CD14-positive monocyte (primary cell): ENCODE measurements at regions not wholly inside any gene's neighbourhood (a gene's known extent, or its start where the extent isn't known, plus 50 kb on each side); places are given as distances from the start of the nearest gene placed in this dataset.

Source experiments
- DNase-seq, 3 donors: peaks; one replicate each; pipeline ENCODE4 v3.0.0-alpha.2; 2011 to 2022
- H2AFZ ChIP-seq: 2 replicates; pipeline ENCODE4 v1.6.0; 2012; ENCODE audit warnings: mild to moderate bottlenecking, low read depth, low read length, inconsistent platforms; ENCODE audit not compliant: insufficient read depth, poor library complexity, severe bottlenecking
- H3K27ac ChIP-seq, 2 donors: 1 replicate in 1 of 2; 2 replicates in 1 of 2; pipeline ENCODE4 v1.5.1; 2012 to 2013; ENCODE audit warnings: low read length in 2 of 2, control low read depth in 1 of 2, inconsistent platforms in 1 of 2, low read depth in 1 of 2, mild to moderate bottlenecking in 1 of 2
- H3K27me3 ChIP-seq, 2 donors: one replicate each; pipeline versions ENCODE4 v1.6.0 to v1.6.1; 2011 to 2013; ENCODE audit warnings: low read length in 2 of 2; ENCODE audit not compliant: control insufficient read depth in 2 of 2, insufficient read depth in 2 of 2
- H3K36me3 ChIP-seq, 2 donors: replicated peaks in 1 of 2; 1 replicate in 1 of 2; 2 replicates in 1 of 2; pipeline versions ENCODE4 v1.5.1 to v1.6.1; 2012 to 2013; ENCODE audit warnings: low read length in 2 of 2, control low read depth in 1 of 2, inconsistent platforms in 1 of 2, mild to moderate bottlenecking in 1 of 2; ENCODE audit not compliant: insufficient read depth in 2 of 2, control insufficient read depth in 1 of 2
- H3K4me1 ChIP-seq, 2 donors: 1 replicate in 1 of 2; 2 replicates in 1 of 2; pipeline versions ENCODE4 v1.5.1 to v1.6.1; 2012 to 2013; ENCODE audit warnings: low read length in 2 of 2, control low read depth in 1 of 2, inconsistent platforms in 1 of 2, mild to moderate bottlenecking in 1 of 2, moderate library complexity in 1 of 2; ENCODE audit not compliant: insufficient read depth in 2 of 2, control insufficient read depth in 1 of 2
- H3K4me2 ChIP-seq: replicated peaks from 2 replicates; pipeline ENCODE3; 2012; ENCODE audit warnings: low read length, moderate library complexity, mild to moderate bottlenecking; ENCODE audit not compliant: poor library complexity, severe bottlenecking; ENCODE audit errors: extremely low read depth
- H3K4me3 ChIP-seq, 3 experiments: fragments of 200-600 bp in 1 of 3; sonication (generic) in 1 of 3; replicated peaks in 1 of 3; 1 replicate in 2 of 3; 2 replicates in 1 of 3; pipeline ENCODE4 v1.5.1; 2011 to 2013; ENCODE audit warnings: low read length in 3 of 3, mild to moderate bottlenecking in 3 of 3, control low read depth in 2 of 3, low read depth in 2 of 3, inconsistent platforms in 1 of 3, moderate library complexity in 1 of 3
- H3K79me2 ChIP-seq: 2 replicates; pipeline ENCODE4 v1.6.0; 2012; ENCODE audit warnings: mild to moderate bottlenecking, control low read depth, inconsistent platforms, low read length, moderate library complexity; ENCODE audit not compliant: insufficient read depth
- H3K9ac ChIP-seq: 2 replicates; pipeline ENCODE4 v1.6.0; 2017; ENCODE audit warnings: low read length, mild to moderate bottlenecking; ENCODE audit not compliant: insufficient read depth, poor library complexity, severe bottlenecking
- H3K9me3 ChIP-seq, 2 donors: replicated peaks in 1 of 2; 1 replicate in 1 of 2; 2 replicates in 1 of 2; pipeline versions ENCODE4 v1.5.1 to v1.6.1; 2012 to 2013; ENCODE audit warnings: low read length in 2 of 2, control low read depth in 1 of 2; ENCODE audit not compliant: control insufficient read depth in 1 of 2, insufficient read depth in 1 of 2
- H4K20me1 ChIP-seq: 2 replicates; pipeline ENCODE4 v1.6.0; 2012; ENCODE audit warnings: mild to moderate bottlenecking, low read length, control low read depth, moderate library complexity; ENCODE audit not compliant: insufficient read depth
- H3K27ac Mint-ChIP-seq, 7 donors: one replicate each; pipeline ENCODE4 v1.8.0; 2020; ENCODE audit warnings: mild to moderate bottlenecking in 7 of 7, mixed read lengths in 7 of 7, moderate library complexity in 6 of 7, inconsistent platforms in 2 of 7
- H3K27me3 Mint-ChIP-seq, 3 donors: one replicate each; pipeline ENCODE4 v1.8.0; 2021 to 2022; ENCODE audit warnings: low read depth in 3 of 3, mild to moderate bottlenecking in 3 of 3, mixed read lengths in 3 of 3, moderate library complexity in 3 of 3, inconsistent platforms in 1 of 3
- H3K36me3 Mint-ChIP-seq, 2 donors: one replicate each; pipeline ENCODE4 v1.8.0; 2020; ENCODE audit warnings: mixed read lengths in 2 of 2, inconsistent platforms in 1 of 2, mild to moderate bottlenecking in 1 of 2
- H3K4me1 Mint-ChIP-seq: one replicate; pipeline ENCODE4 v1.8.0; 2020; ENCODE audit warnings: mild to moderate bottlenecking, mixed read lengths
- H3K4me3 Mint-ChIP-seq, 2 donors: one replicate each; pipeline ENCODE4 v1.8.0; 2020; ENCODE audit warnings: mild to moderate bottlenecking in 2 of 2, mixed read lengths in 2 of 2, moderate library complexity in 1 of 2
- H3K9me3 Mint-ChIP-seq, 7 donors: one replicate each; pipeline ENCODE4 v1.8.0; 2020 to 2022; ENCODE audit warnings: mixed read lengths in 7 of 7, mild to moderate bottlenecking in 6 of 7, moderate library complexity in 6 of 7, inconsistent platforms in 2 of 7
- WGBS: methylation state at CpG from one replicate; pipeline ENCODE4 v1.1.5; 2013; ENCODE audit warnings: missing lambda C conversion rate; ENCODE audit not compliant: insufficient coverage; 5-methylcytosine and 5-hydroxymethylcytosine counted together
- intact Hi-C, 2 donors: fragments of 100-400 bp; cut with micrococcal nuclease; formaldehyde crosslinking; loops; one replicate each; pipeline versions ENCODE4 v1.15.0 to v1.15.1; 2023
- TF ChIP-seq, protein P1 (sequence below): fragments of 200-600 bp; IDR thresholded peaks from one replicate; pipeline ENCODE4 v1.8.0; 2022; ENCODE audit warnings: antibody characterized with exemption, mild to moderate bottlenecking

GRCh38 chr6:139546106-139546472 lies 171.6 kb upstream of the CITED2 start:
- H2AFZ ChIP-seq: no peak overlapping the region
- DNase-seq: no peak
- H3K27ac ChIP-seq: no peak overlapping the region
- WGBS: no CpG with 5 or more reads among the region's 2 CpGs
- TF ChIP-seq, protein P1, sequence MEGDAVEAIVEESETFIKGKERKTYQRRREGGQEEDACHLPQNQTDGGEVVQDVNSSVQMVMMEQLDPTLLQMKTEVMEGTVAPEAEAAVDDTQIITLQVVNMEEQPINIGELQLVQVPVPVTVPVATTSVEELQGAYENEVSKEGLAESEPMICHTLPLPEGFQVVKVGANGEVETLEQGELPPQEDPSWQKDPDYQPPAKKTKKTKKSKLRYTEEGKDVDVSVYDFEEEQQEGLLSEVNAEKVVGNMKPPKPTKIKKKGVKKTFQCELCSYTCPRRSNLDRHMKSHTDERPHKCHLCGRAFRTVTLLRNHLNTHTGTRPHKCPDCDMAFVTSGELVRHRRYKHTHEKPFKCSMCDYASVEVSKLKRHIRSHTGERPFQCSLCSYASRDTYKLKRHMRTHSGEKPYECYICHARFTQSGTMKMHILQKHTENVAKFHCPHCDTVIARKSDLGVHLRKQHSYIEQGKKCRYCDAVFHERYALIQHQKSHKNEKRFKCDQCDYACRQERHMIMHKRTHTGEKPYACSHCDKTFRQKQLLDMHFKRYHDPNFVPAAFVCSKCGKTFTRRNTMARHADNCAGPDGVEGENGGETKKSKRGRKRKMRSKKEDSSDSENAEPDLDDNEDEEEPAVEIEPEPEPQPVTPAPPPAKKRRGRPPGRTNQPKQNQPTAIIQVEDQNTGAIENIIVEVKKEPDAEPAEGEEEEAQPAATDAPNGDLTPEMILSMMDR: no peak
- intact Hi-C loops: no loop called here
- no peak overlapping the region for H3K4me2 ChIP-seq
- Mint-ChIP-seq H3K4me1 (peaks cover 18% of the 10 kb centered on the region), H3K9me3 (peaks cover 0 to 2% (median 0%) of the 10 kb centered on the region in 7 donors), H3K36me3 (no peaks in the 10 kb centered on the region), H3K4me3 (no peak overlapping the region), H3K27me3 (no peaks in the 10 kb centered on the region), H3K27ac (no peak overlapping the region)
- H3K4me1 ChIP-seq: peaks cover 12 to 14% of the 10 kb centered on the region in 2 donors
- no peaks in the 10 kb centered on the region for H3K79me2 ChIP-seq
- no peak overlapping the region for H3K4me3 ChIP-seq
- H3K27me3 ChIP-seq: no peaks in the 10 kb centered on the region
- no peak overlapping the region for H3K9ac ChIP-seq
- H3K36me3 ChIP-seq: no peaks in the 10 kb centered on the region
- H3K9me3 ChIP-seq: no peaks in the 10 kb centered on the region
- no peaks in the 10 kb centered on the region for H4K20me1 ChIP-seq

DNA sequence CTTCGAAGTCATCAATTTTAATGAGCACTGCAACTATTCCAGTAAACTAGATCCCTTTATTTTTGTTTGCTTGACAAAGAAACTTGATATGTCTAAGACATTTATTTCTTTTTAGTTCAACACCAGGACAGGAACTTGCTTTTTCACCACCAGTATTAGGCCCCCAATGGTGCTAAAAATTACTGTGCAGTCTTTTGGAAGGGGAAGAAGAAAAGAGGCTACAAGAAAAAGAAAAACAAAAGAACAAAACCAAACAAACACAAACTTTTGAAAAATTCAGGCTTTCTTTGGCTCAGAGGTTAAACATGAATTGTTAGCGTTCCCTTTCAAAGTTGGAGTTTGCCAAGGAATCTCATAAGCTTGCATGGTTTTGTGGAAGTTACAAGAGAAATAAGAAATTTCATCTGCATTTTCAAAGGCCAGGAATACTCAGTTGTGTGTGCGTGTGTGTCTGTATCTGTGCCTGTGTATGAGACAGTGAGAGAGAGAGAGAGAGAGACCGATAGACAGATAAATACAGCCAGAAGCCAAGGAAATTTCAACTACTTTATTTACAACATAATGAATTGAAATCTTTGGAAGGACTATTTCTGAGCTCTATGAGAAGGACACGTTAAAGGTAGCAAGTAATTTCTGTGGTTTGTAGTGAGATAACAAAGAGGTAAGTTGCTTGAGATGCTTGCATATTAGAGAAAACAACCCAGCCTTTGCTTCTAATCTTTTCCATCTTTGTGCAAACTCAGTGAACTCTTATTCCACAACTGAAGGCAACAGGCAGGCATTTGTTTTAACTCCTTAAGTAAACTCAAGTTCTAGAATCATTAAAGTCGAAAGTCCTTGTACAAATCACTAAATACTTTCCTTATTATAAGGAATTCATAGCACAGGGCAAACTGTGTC lies 171.0 kb upstream of the CITED2 start:
- no peak overlapping the region for H3K27ac Mint-ChIP-seq
- Histone ChIP-seq H2AFZ (no peak overlapping the region), H3K4me1 (peaks cover 16 to 19% of the 10 kb centered on the region in 2 donors), H3K79me2 (no peaks in the 10 kb centered on the region), H3K9ac (no peak overlapping the region), H3K27me3 (no peaks in the 10 kb centered on the region), H4K20me1 (no peaks in the 10 kb centered on the region), H3K4me2 (no peak overlapping the region), H3K9me3 (no peaks in the 10 kb centered on the region), H3K4me3 (no peak overlapping the region), H3K36me3 (no peaks in the 10 kb centered on the region), H3K27ac (no peak overlapping the region)
- DNase-seq: no peak
- 100% methylated on average over 2 of the region's 6 CpGs for WGBS
- TF ChIP-seq, protein P1: no peak
- peaks cover 22% of the 10 kb centered on the region for H3K4me1 Mint-ChIP-seq
- no peaks in the 10 kb centered on the region for H3K36me3 Mint-ChIP-seq
- no peaks in the 10 kb centered on the region for H3K27me3 Mint-ChIP-seq
- peaks cover 0 to 2% (median 0%) of the 10 kb centered on the region in 7 donors for H3K9me3 Mint-ChIP-seq
- intact Hi-C loops: no loop called here
- H3K4me3 Mint-ChIP-seq: no peak overlapping the region
